Glomerular visceral epithelial cell (primary cell): ENCODE measurements at regions not wholly inside any gene's neighbourhood (a gene's known extent, or its start where the extent isn't known, plus 50 kb on each side); places are given as distances from the start of the nearest gene placed in this dataset.
"Not testable (repeated sequence)": the region's sequence is repeated elsewhere in the genome, so short reads cannot be mapped to it uniquely, and the experiment has no call there.

Experiments used
- DNase-seq: peaks from one replicate; pipeline ENCODE4 v3.0.0-alpha.2; 2016; ENCODE audit errors: extremely low spot score

GRCh38 chr1:101185421-101185820, 51.4 kb upstream of the S1PR1 start:
- DNase-seq = no peak

GRCh38 chr1:101183388-101183699, 53.5 kb upstream of the S1PR1 start:
- no peak for DNase-seq

GRCh38 chr1:101182627-101183387, 54.0 kb upstream of the S1PR1 start:
- no peak for DNase-seq

GRCh38 chr1:101181930-101182329, 54.9 kb upstream of the S1PR1 start:
- DNase-seq = peak; percentile 16

GRCh38 chr1:101178688-101179491, 57.9 kb upstream of the S1PR1 start:
- no peak for DNase-seq

GRCh38 chr1:101178341-101178687, 58.5 kb upstream of the S1PR1 start:
- DNase-seq = no peak

- DNase-seq = no peak
Measured at GRCh38 chr1:101175886-101176285, 60.9 kb upstream of the S1PR1 start.

GRCh38 chr1:101175466-101175865, 61.4 kb upstream of the S1PR1 start:
- no peak for DNase-seq

GRCh38 chr1:101174722-101175121, 62.1 kb upstream of the S1PR1 start:
- DNase-seq = peak; percentile 81

- not testable (repeated sequence) for DNase-seq
Measured at GRCh38 chr1:101174298-101174697, 62.5 kb upstream of the S1PR1 start.

GRCh38 chr1:101170506-101171050, 66.2 kb upstream of the S1PR1 start:
- no peak for DNase-seq

GRCh38 chr1:101167891-101168290, 68.9 kb upstream of the S1PR1 start:
- DNase-seq = no peak

- DNase-seq = peak; percentile 41
Measured at GRCh38 chr1:101166583-101167120, 70.2 kb upstream of the S1PR1 start.

GRCh38 chr1:101165954-101166353, 70.9 kb upstream of the S1PR1 start:
- no peak for DNase-seq

GRCh38 chr1:101165532-101165931, 71.3 kb upstream of the S1PR1 start:
- no peak for DNase-seq

GRCh38 chr1:101164776-101165175, 72.0 kb upstream of the S1PR1 start:
- DNase-seq = no peak

GRCh38 chr1:101162736-101163735, 73.8 kb upstream of the S1PR1 start:
- DNase-seq = no peak

GRCh38 chr1:101162300-101162699, 74.5 kb upstream of the S1PR1 start:
- no peak for DNase-seq

- no peak for DNase-seq
Measured at GRCh38 chr1:101161619-101162018, 75.2 kb upstream of the S1PR1 start.

GRCh38 chr1:101158424-101158823, 78.4 kb upstream of the S1PR1 start:
- no peak for DNase-seq

GRCh38 chr1:101154547-101154946, 82.3 kb upstream of the S1PR1 start:
- DNase-seq = no peak

- no peak for DNase-seq
Measured at GRCh38 chr1:101153692-101154091, 83.1 kb upstream of the S1PR1 start.
